ENCODE measurements at regions not wholly inside any gene's neighbourhood (a gene's known extent, or its start where the extent isn't known, plus 50 kb on each side); places are given as distances from the start of the nearest gene placed in this dataset.

DNA sequence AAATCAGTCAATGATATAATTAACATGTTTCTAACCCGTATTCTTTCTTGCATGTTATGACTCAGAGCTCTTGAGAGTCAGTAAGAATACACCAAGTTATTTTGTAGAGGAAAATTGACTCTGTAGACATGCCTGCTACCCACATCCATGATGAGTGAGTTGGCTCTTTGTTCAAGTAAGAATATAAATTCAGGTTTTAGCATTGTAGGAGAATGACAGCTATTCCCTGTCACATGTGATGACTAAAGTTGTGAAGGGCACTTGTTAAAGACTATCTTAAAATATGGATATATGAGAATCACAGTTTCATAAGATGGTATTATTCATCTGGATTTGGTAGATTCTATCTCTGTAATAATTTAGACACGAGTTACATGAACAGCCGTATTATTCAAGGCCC, 209.1 kb downstream of the CCDC59 start:
- Histone ChIP-seq H3K4me2 (ENCODE audit: insufficient read depth, low read length) (no peak overlapping the region), H3K4me3 (ENCODE audit: insufficient read depth, low read length) (no peak overlapping the region), H3K79me2 (ENCODE audit: insufficient read depth, low read length) (no peaks in the 10 kb centered on the region), H4K20me1 (ENCODE audit: insufficient read depth, low read length) (no peaks in the 10 kb centered on the region), H3K36me3 (ENCODE audit: insufficient read depth, low read length) (no peaks in the 10 kb centered on the region), H3K27me3 (ENCODE audit: insufficient read depth, low read length) (no peaks in the 10 kb centered on the region), H2AFZ (ENCODE audit: low read length) (no peak overlapping the region), H3K27ac (ENCODE audit: low read depth, low read length) (no peak overlapping the region), H3K9me3 (ENCODE audit: low read depth, low read length) (no peaks in the 10 kb centered on the region), H3K4me1 (ENCODE audit: insufficient read depth, low read length) (no peaks in the 10 kb centered on the region)
- DNase-seq (ENCODE audit: insufficient read length, low spot score, missing footprints) = no peak
- TF ChIP-seq CTCF (IDR thresholded peaks at IDR 0.05; ENCODE audit: extremely low read depth, low read depth, low read length) = no peak

DNA sequence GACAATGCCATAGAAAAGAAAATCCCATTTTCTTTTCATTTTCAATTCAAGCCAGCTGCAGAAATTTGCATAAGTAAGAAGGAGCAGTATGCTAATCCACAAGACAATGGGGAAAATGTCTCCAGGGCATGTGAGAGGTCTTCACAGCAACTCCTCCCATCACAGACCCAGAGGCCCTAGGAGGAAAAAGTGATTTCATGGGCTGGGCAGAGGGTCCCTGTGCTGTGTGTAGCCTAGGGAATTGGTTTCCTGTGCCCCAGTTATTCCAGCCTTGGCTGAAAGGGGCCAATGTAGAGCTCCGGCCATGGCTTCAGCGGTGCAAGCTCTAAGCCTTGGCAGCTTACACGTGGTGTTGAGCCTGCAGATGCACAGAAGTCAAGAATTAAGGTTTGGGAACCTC, 211.4 kb downstream of the CCDC59 start:
- no peaks in the 10 kb centered on the region for H3K27me3 ChIP-seq (ENCODE audit: insufficient read depth, low read length)
- H3K36me3 ChIP-seq (ENCODE audit: insufficient read depth, low read length) = no peaks in the 10 kb centered on the region
- H3K79me2 ChIP-seq (ENCODE audit: insufficient read depth, low read length) = no peaks in the 10 kb centered on the region
- H2AFZ ChIP-seq (ENCODE audit: low read length) = no peak overlapping the region
- DNase-seq (ENCODE audit: insufficient read length, low spot score, missing footprints) = no peak
- TF ChIP-seq CTCF (IDR thresholded peaks at IDR 0.05; ENCODE audit: extremely low read depth, low read depth, low read length) = no peak
- no peak overlapping the region for H3K4me3 ChIP-seq (ENCODE audit: insufficient read depth, low read length)
- no peaks in the 10 kb centered on the region for H4K20me1 ChIP-seq (ENCODE audit: insufficient read depth, low read length)
- H3K27ac ChIP-seq (ENCODE audit: low read depth, low read length) = no peak overlapping the region
- no peaks in the 10 kb centered on the region for H3K4me1 ChIP-seq (ENCODE audit: insufficient read depth, low read length)
- no peaks in the 10 kb centered on the region for H3K9me3 ChIP-seq (ENCODE audit: low read depth, low read length)
- no peak overlapping the region for H3K4me2 ChIP-seq (ENCODE audit: insufficient read depth, low read length)

- H4K20me1 ChIP-seq (ENCODE audit: insufficient read depth, low read length) = no peaks in the 10 kb centered on the region
- H3K36me3 ChIP-seq (ENCODE audit: insufficient read depth, low read length) = no peaks in the 10 kb centered on the region
- H3K9me3 ChIP-seq (ENCODE audit: low read depth, low read length) = no peaks in the 10 kb centered on the region
- no peak overlapping the region for H3K4me3 ChIP-seq (ENCODE audit: insufficient read depth, low read length)
- TF ChIP-seq CTCF (IDR thresholded peaks at IDR 0.05; ENCODE audit: extremely low read depth, low read depth, low read length) = no peak
- no peaks in the 10 kb centered on the region for H3K4me1 ChIP-seq (ENCODE audit: insufficient read depth, low read length)
- H2AFZ ChIP-seq (ENCODE audit: low read length) = no peak overlapping the region
- no peak for DNase-seq (ENCODE audit: insufficient read length, low spot score, missing footprints)
- no peaks in the 10 kb centered on the region for H3K27me3 ChIP-seq (ENCODE audit: insufficient read depth, low read length)
- H3K27ac ChIP-seq (ENCODE audit: low read depth, low read length) = no peak overlapping the region
- no peak overlapping the region for H3K4me2 ChIP-seq (ENCODE audit: insufficient read depth, low read length)
- no peaks in the 10 kb centered on the region for H3K79me2 ChIP-seq (ENCODE audit: insufficient read depth, low read length)
Observed at GRCh38 chr12:82144505-82144904, 213.7 kb downstream of the CCDC59 start.

GRCh38 chr12:82132390-82132789, 225.8 kb downstream of the CCDC59 start:
- H3K79me2 ChIP-seq (ENCODE audit: insufficient read depth, low read length) = no peaks in the 10 kb centered on the region
- H3K36me3 ChIP-seq (ENCODE audit: insufficient read depth, low read length) = no peaks in the 10 kb centered on the region
- H3K4me1 ChIP-seq (ENCODE audit: insufficient read depth, low read length) = no peaks in the 10 kb centered on the region
- no peak overlapping the region for H2AFZ ChIP-seq (ENCODE audit: low read length)
- H4K20me1 ChIP-seq (ENCODE audit: insufficient read depth, low read length) = no peaks in the 10 kb centered on the region
- peaks cover 2% of the 10 kb centered on the region for H3K9me3 ChIP-seq (ENCODE audit: low read depth, low read length)
- TF ChIP-seq CTCF (IDR thresholded peaks at IDR 0.05; ENCODE audit: extremely low read depth, low read depth, low read length) = no peak
- no peaks in the 10 kb centered on the region for H3K27me3 ChIP-seq (ENCODE audit: insufficient read depth, low read length)
- H3K27ac ChIP-seq (ENCODE audit: low read depth, low read length) = no peak overlapping the region
- no peak for DNase-seq (ENCODE audit: insufficient read length, low spot score, missing footprints)
- no peak overlapping the region for H3K4me2 ChIP-seq (ENCODE audit: insufficient read depth, low read length)
- no peak overlapping the region for H3K4me3 ChIP-seq (ENCODE audit: insufficient read depth, low read length)

Data from osteoblast (primary cell).